Hepatocyte (in vitro differentiated cells): ENCODE measurements at regions not wholly inside any gene's neighbourhood (a gene's known extent, or its start where the extent isn't known, plus 50 kb on each side); places are given as distances from the start of the nearest gene placed in this dataset.

Source experiments
- DNase-seq: peaks from one replicate; pipeline ENCODE4 v3.0.0-alpha.2; 2016; ENCODE audit warnings: low spot score
- H2AFZ ChIP-seq: fragments of 200-600 bp; sonication (generic); 2 replicates; pipeline ENCODE4 v1.6.0; 2016; ENCODE audit warnings: antibody characterized with exemption, mild to moderate bottlenecking
- H3K27ac ChIP-seq: fragments of 200-600 bp; sonication (generic); 2 replicates; pipeline ENCODE4 v1.5.1; 2016; ENCODE audit warnings: mild to moderate bottlenecking
- H3K27me3 ChIP-seq: fragments of 200-600 bp; sonication (generic); 2 replicates; pipeline ENCODE4 v1.6.1; 2016
- H3K36me3 ChIP-seq: fragments of 200-600 bp; sonication (generic); replicated peaks from 2 replicates; pipeline ENCODE4 v1.5.1; 2016; ENCODE audit warnings: low read depth; ENCODE audit not compliant: insufficient read depth
- H3K4me1 ChIP-seq: fragments of 200-600 bp; sonication (generic); 2 replicates; pipeline ENCODE4 v1.5.1; 2016; ENCODE audit warnings: mild to moderate bottlenecking, moderate library complexity; ENCODE audit not compliant: insufficient read depth
- H3K4me2 ChIP-seq: fragments of 200-600 bp; sonication (generic); 2 replicates; pipeline ENCODE4 v1.6.0; 2016
- H3K4me3 ChIP-seq: fragments of 200-600 bp; sonication (generic); 2 replicates; pipeline ENCODE4 v1.5.1; 2016; ENCODE audit warnings: mild to moderate bottlenecking
- H3K79me2 ChIP-seq: fragments of 200-600 bp; sonication (generic); 2 replicates; pipeline ENCODE4 v1.6.0; 2017; ENCODE audit warnings: mild to moderate bottlenecking
- H3K9me2 ChIP-seq: fragments of 200-600 bp; sonication (generic); replicated peaks from 2 replicates; pipeline ENCODE4 v1.6.0; 2017; ENCODE audit warnings: mild to moderate bottlenecking; ENCODE audit not compliant: insufficient read depth
- H3K9me3 ChIP-seq: fragments of 200-600 bp; sonication (generic); 2 replicates; pipeline ENCODE4 v1.5.1; 2016; ENCODE audit warnings: low read depth, mild to moderate bottlenecking
- H4K20me1 ChIP-seq: fragments of 200-600 bp; sonication (generic); 2 replicates; pipeline ENCODE4 v1.6.0; 2016; ENCODE audit warnings: mild to moderate bottlenecking; ENCODE audit not compliant: insufficient read depth, poor library complexity, severe bottlenecking
- EZH2 ChIP-seq: fragments of 200-600 bp; sonication (generic); IDR thresholded peaks from 2 replicates; pipeline ENCODE4 v1.6.1; 2016; ENCODE audit warnings: antibody characterized with exemption, mild to moderate bottlenecking, borderline replicate concordance
- EZH2phosphoT487 ChIP-seq: fragments of 200-600 bp; sonication (generic); IDR thresholded peaks from one replicate; pipeline ENCODE4 v1.6.1; 2018; ENCODE audit warnings: antibody characterized with exemption, mild to moderate bottlenecking, low read depth, moderate library complexity; ENCODE audit not compliant: unreplicated experiment, severe bottlenecking
- WGBS: methylation state at CpG from one replicate; pipeline ENCODE4 v1.1.6; 2016; ENCODE audit warnings: low lambda C conversion rate; ENCODE audit errors: missing lambda C conversion rate; 5-methylcytosine and 5-hydroxymethylcytosine counted together
- TF ChIP-seq, protein P1 (sequence below): fragments of 200-600 bp; sonication (generic); IDR thresholded peaks from 2 replicates; pipeline ENCODE4 v1.5.1; 2016; ENCODE audit warnings: antibody characterized with exemption, mild to moderate bottlenecking; ENCODE audit not compliant: poor library complexity

DNA sequence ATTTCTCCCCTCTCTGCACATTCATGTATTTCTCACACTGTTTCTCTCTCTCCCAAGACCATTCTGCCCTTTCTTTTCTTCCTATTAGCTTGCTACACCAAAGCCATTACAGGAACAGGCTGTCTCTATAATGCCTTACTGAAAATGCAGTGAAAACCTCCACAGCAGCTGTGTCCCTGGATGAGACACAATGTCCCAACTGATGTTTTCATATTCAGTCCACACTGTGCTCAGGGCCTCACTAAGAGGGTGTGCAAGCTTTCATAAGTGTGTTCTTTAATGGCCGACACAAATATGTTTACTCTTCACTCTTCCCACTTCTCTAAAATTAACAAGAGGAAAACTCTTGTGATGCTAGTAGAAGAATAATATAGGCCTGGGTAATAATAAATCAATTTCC lies 163.4 kb downstream of the KCTD12 start:
- H2AFZ ChIP-seq: no peak overlapping the region
- no peaks in the 10 kb centered on the region for H3K9me2 ChIP-seq
- no peaks in the 10 kb centered on the region for H4K20me1 ChIP-seq
- H3K9me3 ChIP-seq: no peaks in the 10 kb centered on the region
- no peak overlapping the region for H3K4me3 ChIP-seq
- H3K4me2 ChIP-seq: no peak overlapping the region
- H3K79me2 ChIP-seq: no peaks in the 10 kb centered on the region
- H3K27me3 ChIP-seq: no peaks in the 10 kb centered on the region
- WGBS: 100% methylated on average over 1 of the region's 1 CpG
- no peaks in the 10 kb centered on the region for H3K36me3 ChIP-seq
- no peak overlapping the region for H3K27ac ChIP-seq
- TF ChIP-seq EZH2 (no peak), EZH2phosphoT487 (no peak)
- TF ChIP-seq, protein P1, sequence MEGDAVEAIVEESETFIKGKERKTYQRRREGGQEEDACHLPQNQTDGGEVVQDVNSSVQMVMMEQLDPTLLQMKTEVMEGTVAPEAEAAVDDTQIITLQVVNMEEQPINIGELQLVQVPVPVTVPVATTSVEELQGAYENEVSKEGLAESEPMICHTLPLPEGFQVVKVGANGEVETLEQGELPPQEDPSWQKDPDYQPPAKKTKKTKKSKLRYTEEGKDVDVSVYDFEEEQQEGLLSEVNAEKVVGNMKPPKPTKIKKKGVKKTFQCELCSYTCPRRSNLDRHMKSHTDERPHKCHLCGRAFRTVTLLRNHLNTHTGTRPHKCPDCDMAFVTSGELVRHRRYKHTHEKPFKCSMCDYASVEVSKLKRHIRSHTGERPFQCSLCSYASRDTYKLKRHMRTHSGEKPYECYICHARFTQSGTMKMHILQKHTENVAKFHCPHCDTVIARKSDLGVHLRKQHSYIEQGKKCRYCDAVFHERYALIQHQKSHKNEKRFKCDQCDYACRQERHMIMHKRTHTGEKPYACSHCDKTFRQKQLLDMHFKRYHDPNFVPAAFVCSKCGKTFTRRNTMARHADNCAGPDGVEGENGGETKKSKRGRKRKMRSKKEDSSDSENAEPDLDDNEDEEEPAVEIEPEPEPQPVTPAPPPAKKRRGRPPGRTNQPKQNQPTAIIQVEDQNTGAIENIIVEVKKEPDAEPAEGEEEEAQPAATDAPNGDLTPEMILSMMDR: no peak
- DNase-seq: no peak
- no peaks in the 10 kb centered on the region for H3K4me1 ChIP-seq

DNA sequence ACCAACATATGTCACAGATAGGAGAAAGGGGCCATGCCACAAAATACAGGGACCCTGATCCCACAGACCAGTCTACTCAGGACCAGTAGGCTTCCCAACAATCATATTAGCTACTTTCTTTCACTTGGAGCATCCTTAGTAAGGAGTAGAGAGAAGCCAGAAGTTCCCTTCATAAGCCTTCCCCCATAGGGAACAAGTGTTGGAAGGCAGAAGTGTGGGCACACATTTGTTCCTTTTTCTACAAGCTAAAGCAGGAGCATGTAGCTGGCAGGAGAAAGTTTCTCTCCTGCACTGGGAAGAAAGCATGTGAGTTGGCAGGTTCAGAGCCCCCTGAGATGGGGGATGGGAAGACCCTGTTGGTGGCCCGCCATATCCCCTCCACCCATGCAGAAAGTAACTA lies 165.4 kb downstream of the KCTD12 start:
- Histone ChIP-seq H3K4me1 (no peaks in the 10 kb centered on the region), H3K27me3 (no peaks in the 10 kb centered on the region), H3K9me2 (no peaks in the 10 kb centered on the region), H4K20me1 (no peaks in the 10 kb centered on the region), H3K79me2 (no peaks in the 10 kb centered on the region), H2AFZ (no peak overlapping the region), H3K4me3 (no peak overlapping the region), H3K27ac (no peak overlapping the region), H3K9me3 (no peaks in the 10 kb centered on the region), H3K4me2 (no peak overlapping the region), H3K36me3 (no peaks in the 10 kb centered on the region)
- TF ChIP-seq, protein P1: no peak
- TF ChIP-seq EZH2: no peak
- no peak for TF ChIP-seq EZH2phosphoT487
- no peak for DNase-seq
- 100% methylated on average over 1 of the region's 1 CpG for WGBS

DNA sequence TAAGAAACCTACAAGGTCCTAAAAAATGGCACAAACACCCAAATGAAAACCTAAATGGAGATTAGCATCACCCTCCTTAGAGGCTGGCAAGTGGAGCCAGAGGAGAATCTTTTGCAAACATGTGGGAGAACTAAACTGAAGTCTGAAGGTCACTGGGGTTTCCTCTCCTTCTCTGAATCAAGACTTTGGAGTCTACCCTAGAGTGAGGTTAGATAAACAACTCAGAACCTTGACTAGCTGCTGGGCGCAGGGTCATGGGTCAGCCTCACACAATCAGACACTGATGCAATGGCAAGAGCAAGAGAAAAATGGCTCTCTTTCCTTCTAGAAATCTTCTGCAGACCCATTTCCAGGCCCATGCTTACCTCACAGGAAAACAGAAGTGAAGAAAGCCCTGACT lies 165.8 kb downstream of the KCTD12 start:
- no peak for DNase-seq
- H3K4me2 ChIP-seq: no peak overlapping the region
- TF ChIP-seq EZH2: no peak
- TF ChIP-seq, protein P1: no peak
- no peaks in the 10 kb centered on the region for H3K4me1 ChIP-seq
- no peaks in the 10 kb centered on the region for H3K9me2 ChIP-seq
- no peak overlapping the region for H3K4me3 ChIP-seq
- H3K27ac ChIP-seq: no peak overlapping the region
- 89% methylated on average over 1 of the region's 1 CpG for WGBS
- no peak overlapping the region for H2AFZ ChIP-seq
- H3K36me3 ChIP-seq: no peaks in the 10 kb centered on the region
- no peaks in the 10 kb centered on the region for H3K79me2 ChIP-seq
- H3K9me3 ChIP-seq: no peaks in the 10 kb centered on the region
- no peaks in the 10 kb centered on the region for H4K20me1 ChIP-seq
- H3K27me3 ChIP-seq: no peaks in the 10 kb centered on the region

DNA sequence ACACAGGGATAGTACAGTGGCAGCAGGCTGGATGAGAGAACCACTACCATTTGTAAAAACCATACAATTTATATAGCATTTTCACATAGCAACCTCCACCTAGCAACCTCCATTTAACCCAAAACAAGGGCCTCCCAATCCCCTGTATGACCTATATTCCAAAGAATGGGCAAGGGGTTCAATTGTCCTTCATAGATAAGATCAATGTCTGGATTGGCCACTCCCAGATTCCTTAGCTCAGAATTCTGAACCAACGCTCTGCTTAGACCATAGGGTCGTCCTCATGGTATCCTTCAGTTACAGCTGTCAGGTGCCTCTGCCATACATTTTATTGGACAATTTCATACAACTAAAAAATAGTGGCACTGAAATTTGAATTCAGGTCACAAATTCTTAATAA lies 166.2 kb downstream of the KCTD12 start:
- Histone ChIP-seq H3K4me3 (no peak overlapping the region), H3K9me3 (no peaks in the 10 kb centered on the region), H3K27me3 (no peaks in the 10 kb centered on the region), H3K4me1 (no peaks in the 10 kb centered on the region), H3K9me2 (no peaks in the 10 kb centered on the region), H3K27ac (no peak overlapping the region), H3K36me3 (no peaks in the 10 kb centered on the region), H2AFZ (no peak overlapping the region), H3K4me2 (no peak overlapping the region), H4K20me1 (no peaks in the 10 kb centered on the region), H3K79me2 (no peaks in the 10 kb centered on the region)
- TF ChIP-seq, protein P1: no peak
- TF ChIP-seq EZH2phosphoT487 (no peak), EZH2 (no peak)
- DNase-seq: no peak
- WGBS: 93% methylated on average over 2 of the region's 2 CpGs
